AG04450 (cell line): ENCODE measurements at regions not wholly inside any gene's neighbourhood (a gene's known extent, or its start where the extent isn't known, plus 50 kb on each side); places are given as distances from the start of the nearest gene placed in this dataset.

Experiments used
- CTCF ChIA-PET: fragments of 300-600, 350-600 bp; formaldehyde crosslinking; extraction: SDS; loops from one replicate; lab custom pipeline; 2022; ENCODE audit warnings: antibody characterized with exemption, inconsistent platforms; lab: Charles Lee
- POLR2A ChIA-PET: fragments of 350-600 bp; formaldehyde crosslinking; extraction: SDS; loops from one replicate; lab custom pipeline; 2021; ENCODE audit warnings: antibody characterized with exemption, inconsistent platforms; lab: Yijun Ruan, JAX
- DNase-seq: peaks from one replicate; pipeline ENCODE4 v3.0.0-alpha.2; 2011; ENCODE audit warnings: low read depth, low spot score
- H3K27ac ChIP-seq: one replicate; pipeline ENCODE4 v1.5.1; 2012; ENCODE audit warnings: low read depth, low read length, control low read depth
- H3K27me3 ChIP-seq: one replicate; pipeline ENCODE4 v1.6.0; 2012; ENCODE audit warnings: low read length; ENCODE audit not compliant: control insufficient read depth, insufficient read depth
- H3K4me3 ChIP-seq: 2 replicates; pipeline ENCODE4 v1.5.1; 2011; ENCODE audit warnings: mild to moderate bottlenecking, low read depth, low read length, control low read depth
- H3K9me3 ChIP-seq: 2 replicates; pipeline ENCODE4 v1.5.1; 2012; ENCODE audit warnings: low read length; ENCODE audit not compliant: control insufficient read depth, insufficient read depth
- CTCF ChIP-seq: IDR thresholded peaks from 2 replicates; pipeline ENCODE4 v1.5.1; 2011; ENCODE audit warnings: low read depth, low read length, control low read depth, inconsistent platforms

GRCh38 chr18:37663446-37663845 is 97.8 kb upstream of the CELF4 start:
- Histone ChIP-seq H3K27me3 (no peaks in the 10 kb centered on the region), H3K9me3 (peaks cover 40% of the 10 kb centered on the region), H3K27ac (no peak overlapping the region), H3K4me3 (no peak overlapping the region)
- ChIA-PET CTCF (no interaction called here), POLR2A (no interaction called here)
- DNase-seq = no peak
- TF ChIP-seq CTCF = no peak

GRCh38 chr18:37662546-37663339 is 97.1 kb upstream of the CELF4 start:
- no peak for TF ChIP-seq CTCF
- Histone ChIP-seq H3K9me3 (peaks cover 35% of the 10 kb centered on the region), H3K27me3 (no peaks in the 10 kb centered on the region), H3K27ac (no peak overlapping the region), H3K4me3 (no peak overlapping the region)
- no peak for DNase-seq
- CTCF ChIA-PET = no interaction called here
- POLR2A ChIA-PET = no interaction called here

- no peaks in the 10 kb centered on the region for H3K27me3 ChIP-seq
- POLR2A ChIA-PET = no interaction called here
- CTCF ChIA-PET = no interaction called here
These were observed 96.5 kb upstream of the CELF4 start for GRCh38 chr18:37662099-37662498.

GRCh38 chr18:37661478-37661877 is 95.9 kb upstream of the CELF4 start:
- ChIA-PET CTCF (no interaction called here), POLR2A (no interaction called here)
- Histone ChIP-seq H3K27me3 (no peaks in the 10 kb centered on the region), H3K27ac (no peak overlapping the region), H3K4me3 (no peak overlapping the region), H3K9me3 (peaks cover 33% of the 10 kb centered on the region)
- no peak for TF ChIP-seq CTCF
- no peak for DNase-seq

More at GRCh38 chr18:37662099-37662498, 96.5 kb upstream of the CELF4 start:
- DNase-seq = no peak
- H3K27ac ChIP-seq = no peak overlapping the region
- TF ChIP-seq CTCF = no peak
- H3K9me3 ChIP-seq = peaks cover 35% of the 10 kb centered on the region
- no peak overlapping the region for H3K4me3 ChIP-seq

GRCh38 chr18:37661061-37661460 is 95.5 kb upstream of the CELF4 start:
- POLR2A ChIA-PET = no interaction called here
- CTCF ChIA-PET = no interaction called here

More at GRCh38 chr18:37661061-37661460, 95.5 kb upstream of the CELF4 start:
- TF ChIP-seq CTCF = no peak
- Histone ChIP-seq H3K27me3 (no peaks in the 10 kb centered on the region), H3K9me3 (peaks cover 33% of the 10 kb centered on the region), H3K27ac (no peak overlapping the region), H3K4me3 (no peak overlapping the region)
- no peak for DNase-seq
